CD14-positive monocyte (primary cell): ENCODE measurements at regions not wholly inside any gene's neighbourhood (a gene's known extent, or its start where the extent isn't known, plus 50 kb on each side); places are given as distances from the start of the nearest gene placed in this dataset.

ENCODE experiments used
- DNase-seq, 3 donors: peaks; one replicate each; pipeline ENCODE4 v3.0.0-alpha.2; 2011 to 2022
- H2AFZ ChIP-seq: 2 replicates; pipeline ENCODE4 v1.6.0; 2012; ENCODE audit warnings: mild to moderate bottlenecking, low read depth, low read length, inconsistent platforms; ENCODE audit not compliant: insufficient read depth, poor library complexity, severe bottlenecking
- H3K27ac ChIP-seq, 2 donors: 1 replicate in 1 of 2; 2 replicates in 1 of 2; pipeline ENCODE4 v1.5.1; 2012 to 2013; ENCODE audit warnings: low read length in 2 of 2, control low read depth in 1 of 2, inconsistent platforms in 1 of 2, low read depth in 1 of 2, mild to moderate bottlenecking in 1 of 2
- H3K27me3 ChIP-seq, 2 donors: one replicate each; pipeline versions ENCODE4 v1.6.0 to v1.6.1; 2011 to 2013; ENCODE audit warnings: low read length in 2 of 2; ENCODE audit not compliant: control insufficient read depth in 2 of 2, insufficient read depth in 2 of 2
- H3K36me3 ChIP-seq, 2 donors: replicated peaks in 1 of 2; 1 replicate in 1 of 2; 2 replicates in 1 of 2; pipeline versions ENCODE4 v1.5.1 to v1.6.1; 2012 to 2013; ENCODE audit warnings: low read length in 2 of 2, control low read depth in 1 of 2, inconsistent platforms in 1 of 2, mild to moderate bottlenecking in 1 of 2; ENCODE audit not compliant: insufficient read depth in 2 of 2, control insufficient read depth in 1 of 2
- H3K4me1 ChIP-seq, 2 donors: 1 replicate in 1 of 2; 2 replicates in 1 of 2; pipeline versions ENCODE4 v1.5.1 to v1.6.1; 2012 to 2013; ENCODE audit warnings: low read length in 2 of 2, control low read depth in 1 of 2, inconsistent platforms in 1 of 2, mild to moderate bottlenecking in 1 of 2, moderate library complexity in 1 of 2; ENCODE audit not compliant: insufficient read depth in 2 of 2, control insufficient read depth in 1 of 2
- H3K4me2 ChIP-seq: replicated peaks from 2 replicates; pipeline ENCODE3; 2012; ENCODE audit warnings: low read length, moderate library complexity, mild to moderate bottlenecking; ENCODE audit not compliant: poor library complexity, severe bottlenecking; ENCODE audit errors: extremely low read depth
- H3K4me3 ChIP-seq, 3 experiments: fragments of 200-600 bp in 1 of 3; sonication (generic) in 1 of 3; replicated peaks in 1 of 3; 1 replicate in 2 of 3; 2 replicates in 1 of 3; pipeline ENCODE4 v1.5.1; 2011 to 2013; ENCODE audit warnings: low read length in 3 of 3, mild to moderate bottlenecking in 3 of 3, control low read depth in 2 of 3, low read depth in 2 of 3, inconsistent platforms in 1 of 3, moderate library complexity in 1 of 3
- H3K79me2 ChIP-seq: 2 replicates; pipeline ENCODE4 v1.6.0; 2012; ENCODE audit warnings: mild to moderate bottlenecking, control low read depth, inconsistent platforms, low read length, moderate library complexity; ENCODE audit not compliant: insufficient read depth
- H3K9ac ChIP-seq: 2 replicates; pipeline ENCODE4 v1.6.0; 2017; ENCODE audit warnings: low read length, mild to moderate bottlenecking; ENCODE audit not compliant: insufficient read depth, poor library complexity, severe bottlenecking
- H3K9me3 ChIP-seq, 2 donors: replicated peaks in 1 of 2; 1 replicate in 1 of 2; 2 replicates in 1 of 2; pipeline versions ENCODE4 v1.5.1 to v1.6.1; 2012 to 2013; ENCODE audit warnings: low read length in 2 of 2, control low read depth in 1 of 2; ENCODE audit not compliant: control insufficient read depth in 1 of 2, insufficient read depth in 1 of 2
- H4K20me1 ChIP-seq: 2 replicates; pipeline ENCODE4 v1.6.0; 2012; ENCODE audit warnings: mild to moderate bottlenecking, low read length, control low read depth, moderate library complexity; ENCODE audit not compliant: insufficient read depth
- H3K27ac Mint-ChIP-seq, 7 donors: one replicate each; pipeline ENCODE4 v1.8.0; 2020; ENCODE audit warnings: mild to moderate bottlenecking in 7 of 7, mixed read lengths in 7 of 7, moderate library complexity in 6 of 7, inconsistent platforms in 2 of 7
- H3K27me3 Mint-ChIP-seq, 3 donors: one replicate each; pipeline ENCODE4 v1.8.0; 2021 to 2022; ENCODE audit warnings: low read depth in 3 of 3, mild to moderate bottlenecking in 3 of 3, mixed read lengths in 3 of 3, moderate library complexity in 3 of 3, inconsistent platforms in 1 of 3
- H3K36me3 Mint-ChIP-seq, 2 donors: one replicate each; pipeline ENCODE4 v1.8.0; 2020; ENCODE audit warnings: mixed read lengths in 2 of 2, inconsistent platforms in 1 of 2, mild to moderate bottlenecking in 1 of 2
- H3K4me1 Mint-ChIP-seq: one replicate; pipeline ENCODE4 v1.8.0; 2020; ENCODE audit warnings: mild to moderate bottlenecking, mixed read lengths
- H3K4me3 Mint-ChIP-seq, 2 donors: one replicate each; pipeline ENCODE4 v1.8.0; 2020; ENCODE audit warnings: mild to moderate bottlenecking in 2 of 2, mixed read lengths in 2 of 2, moderate library complexity in 1 of 2
- H3K9me3 Mint-ChIP-seq, 7 donors: one replicate each; pipeline ENCODE4 v1.8.0; 2020 to 2022; ENCODE audit warnings: mixed read lengths in 7 of 7, mild to moderate bottlenecking in 6 of 7, moderate library complexity in 6 of 7, inconsistent platforms in 2 of 7
- WGBS: methylation state at CpG from one replicate; pipeline ENCODE4 v1.1.5; 2013; ENCODE audit warnings: missing lambda C conversion rate; ENCODE audit not compliant: insufficient coverage; 5-methylcytosine and 5-hydroxymethylcytosine counted together
- intact Hi-C, 2 donors: fragments of 100-400 bp; cut with micrococcal nuclease; formaldehyde crosslinking; loops; one replicate each; pipeline versions ENCODE4 v1.15.0 to v1.15.1; 2023
- TF ChIP-seq, protein P1 (sequence below): fragments of 200-600 bp; IDR thresholded peaks from one replicate; pipeline ENCODE4 v1.8.0; 2022; ENCODE audit warnings: antibody characterized with exemption, mild to moderate bottlenecking

- no peaks in the 10 kb centered on the region for H3K36me3 Mint-ChIP-seq
- no peak for DNase-seq
- H3K27me3 ChIP-seq: no peaks in the 10 kb centered on the region
- H3K79me2 ChIP-seq: no peaks in the 10 kb centered on the region
- H3K9me3 Mint-ChIP-seq: peaks cover 0 to 3% (median 2%) of the 10 kb centered on the region in 7 donors
- TF ChIP-seq, protein P1, sequence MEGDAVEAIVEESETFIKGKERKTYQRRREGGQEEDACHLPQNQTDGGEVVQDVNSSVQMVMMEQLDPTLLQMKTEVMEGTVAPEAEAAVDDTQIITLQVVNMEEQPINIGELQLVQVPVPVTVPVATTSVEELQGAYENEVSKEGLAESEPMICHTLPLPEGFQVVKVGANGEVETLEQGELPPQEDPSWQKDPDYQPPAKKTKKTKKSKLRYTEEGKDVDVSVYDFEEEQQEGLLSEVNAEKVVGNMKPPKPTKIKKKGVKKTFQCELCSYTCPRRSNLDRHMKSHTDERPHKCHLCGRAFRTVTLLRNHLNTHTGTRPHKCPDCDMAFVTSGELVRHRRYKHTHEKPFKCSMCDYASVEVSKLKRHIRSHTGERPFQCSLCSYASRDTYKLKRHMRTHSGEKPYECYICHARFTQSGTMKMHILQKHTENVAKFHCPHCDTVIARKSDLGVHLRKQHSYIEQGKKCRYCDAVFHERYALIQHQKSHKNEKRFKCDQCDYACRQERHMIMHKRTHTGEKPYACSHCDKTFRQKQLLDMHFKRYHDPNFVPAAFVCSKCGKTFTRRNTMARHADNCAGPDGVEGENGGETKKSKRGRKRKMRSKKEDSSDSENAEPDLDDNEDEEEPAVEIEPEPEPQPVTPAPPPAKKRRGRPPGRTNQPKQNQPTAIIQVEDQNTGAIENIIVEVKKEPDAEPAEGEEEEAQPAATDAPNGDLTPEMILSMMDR: no peak
- no peak overlapping the region for H3K9ac ChIP-seq
- H3K9me3 ChIP-seq: peaks cover 0 to 5% of the 10 kb centered on the region in 2 donors
- peaks cover 5 to 10% (median 6%) of the 10 kb centered on the region in 3 donors for H3K27me3 Mint-ChIP-seq
- no peak overlapping the region for H3K4me3 Mint-ChIP-seq
- no peak overlapping the region for H3K4me3 ChIP-seq
- no peak overlapping the region for H2AFZ ChIP-seq
- no peaks in the 10 kb centered on the region for H3K4me1 ChIP-seq
- no peak overlapping the region for H3K4me2 ChIP-seq
- intact Hi-C loops: no loop called here
- no peak overlapping the region for H3K27ac Mint-ChIP-seq
- H4K20me1 ChIP-seq: no peaks in the 10 kb centered on the region
- H3K36me3 ChIP-seq: no peaks in the 10 kb centered on the region
- no peaks in the 10 kb centered on the region for H3K4me1 Mint-ChIP-seq
- no peak overlapping the region for H3K27ac ChIP-seq
- WGBS: 95% methylated on average over 2 of the region's 4 CpGs
Observed at GRCh38 chr5:72020161-72020983, 86.9 kb upstream of the MAP1B start.

GRCh38 chr5:72021651-72022357, 85.5 kb upstream of the MAP1B start:
- Mint-ChIP-seq H3K9me3 (peaks cover 0 to 3% (median 2%) of the 10 kb centered on the region in 7 donors), H3K27me3 (peaks cover 5 to 10% (median 6%) of the 10 kb centered on the region in 3 donors), H3K27ac (no peak overlapping the region), H3K4me3 (no peak overlapping the region), H3K4me1 (no peaks in the 10 kb centered on the region), H3K36me3 (no peaks in the 10 kb centered on the region)
- H3K4me1 ChIP-seq: no peaks in the 10 kb centered on the region
- no peaks in the 10 kb centered on the region for H3K27me3 ChIP-seq
- H4K20me1 ChIP-seq: no peaks in the 10 kb centered on the region
- H3K4me3 ChIP-seq: no peak overlapping the region
- H3K27ac ChIP-seq: no peak overlapping the region
- no CpG with 5 or more reads among the region's 8 CpGs for WGBS
- H3K9me3 ChIP-seq: peaks cover 0 to 5% of the 10 kb centered on the region in 2 donors
- H3K79me2 ChIP-seq: no peaks in the 10 kb centered on the region
- H3K4me2 ChIP-seq: no peak overlapping the region
- H3K9ac ChIP-seq: no peak overlapping the region
- no peak overlapping the region for H2AFZ ChIP-seq
- TF ChIP-seq, protein P1: no peak
- intact Hi-C loops: no loop called here
- no peaks in the 10 kb centered on the region for H3K36me3 ChIP-seq
- DNase-seq: no peak
